ENCODE measurements at regions not wholly inside any gene's neighbourhood (a gene's known extent, or its start where the extent isn't known, plus 50 kb on each side); places are given as distances from the start of the nearest gene placed in this dataset.

GRCh38 chr9:118767571-118767970 is 601.7 kb downstream of the BRINP1 start:
- no peak for DNase-seq (ENCODE audit: low read depth)
- H3K4me3 ChIP-seq (ENCODE audit: low read depth, low read length), result no peak overlapping the region
- TF ChIP-seq, protein P1, sequence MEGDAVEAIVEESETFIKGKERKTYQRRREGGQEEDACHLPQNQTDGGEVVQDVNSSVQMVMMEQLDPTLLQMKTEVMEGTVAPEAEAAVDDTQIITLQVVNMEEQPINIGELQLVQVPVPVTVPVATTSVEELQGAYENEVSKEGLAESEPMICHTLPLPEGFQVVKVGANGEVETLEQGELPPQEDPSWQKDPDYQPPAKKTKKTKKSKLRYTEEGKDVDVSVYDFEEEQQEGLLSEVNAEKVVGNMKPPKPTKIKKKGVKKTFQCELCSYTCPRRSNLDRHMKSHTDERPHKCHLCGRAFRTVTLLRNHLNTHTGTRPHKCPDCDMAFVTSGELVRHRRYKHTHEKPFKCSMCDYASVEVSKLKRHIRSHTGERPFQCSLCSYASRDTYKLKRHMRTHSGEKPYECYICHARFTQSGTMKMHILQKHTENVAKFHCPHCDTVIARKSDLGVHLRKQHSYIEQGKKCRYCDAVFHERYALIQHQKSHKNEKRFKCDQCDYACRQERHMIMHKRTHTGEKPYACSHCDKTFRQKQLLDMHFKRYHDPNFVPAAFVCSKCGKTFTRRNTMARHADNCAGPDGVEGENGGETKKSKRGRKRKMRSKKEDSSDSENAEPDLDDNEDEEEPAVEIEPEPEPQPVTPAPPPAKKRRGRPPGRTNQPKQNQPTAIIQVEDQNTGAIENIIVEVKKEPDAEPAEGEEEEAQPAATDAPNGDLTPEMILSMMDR (IDR thresholded peaks at IDR 0.05; ENCODE audit: low read depth, low read length), result no peak
- TF ChIP-seq MAX (IDR thresholded peaks at IDR 0.05; ENCODE audit: low read depth, low read length) (no peak), MYC (IDR thresholded peaks at IDR 0.05; ENCODE audit: low read depth, low read length) (no peak), POLR2A (IDR thresholded peaks at IDR 0.05; ENCODE audit: extremely low read depth, insufficient read length) (no peak)

- TF ChIP-seq POLR2A (IDR thresholded peaks at IDR 0.05; ENCODE audit: extremely low read depth, insufficient read length) (no peak), MYC (IDR thresholded peaks at IDR 0.05; ENCODE audit: low read depth, low read length) (no peak), MAX (IDR thresholded peaks at IDR 0.05; ENCODE audit: low read depth, low read length) (no peak)
- TF ChIP-seq, protein P1 (IDR thresholded peaks at IDR 0.05; ENCODE audit: low read depth, low read length), result no peak
- no peak overlapping the region for H3K4me3 ChIP-seq (ENCODE audit: low read depth, low read length)
- no peak for DNase-seq (ENCODE audit: low read depth)
Measured at GRCh38 chr9:118782790-118783463, 586.3 kb downstream of the BRINP1 start.

GRCh38 chr9:118784033-118784432 is 585.2 kb downstream of the BRINP1 start:
- no peak for DNase-seq (ENCODE audit: low read depth)

GRCh38 chr9:118785456-118785855 is 583.8 kb downstream of the BRINP1 start:
- TF ChIP-seq MAX (IDR thresholded peaks at IDR 0.05; ENCODE audit: low read depth, low read length) (no peak), POLR2A (IDR thresholded peaks at IDR 0.05; ENCODE audit: extremely low read depth, insufficient read length) (no peak), MYC (IDR thresholded peaks at IDR 0.05; ENCODE audit: low read depth, low read length) (no peak)
- TF ChIP-seq, protein P1 (IDR thresholded peaks at IDR 0.05; ENCODE audit: low read depth, low read length), result no peak
- no peak overlapping the region for H3K4me3 ChIP-seq (ENCODE audit: low read depth, low read length)
- DNase-seq (ENCODE audit: low read depth), result no peak

More at GRCh38 chr9:118784033-118784432, 585.2 kb downstream of the BRINP1 start:
- no peak overlapping the region for H3K4me3 ChIP-seq (ENCODE audit: low read depth, low read length)
- TF ChIP-seq, protein P1 (IDR thresholded peaks at IDR 0.05; ENCODE audit: low read depth, low read length), result no peak
- TF ChIP-seq POLR2A (IDR thresholded peaks at IDR 0.05; ENCODE audit: extremely low read depth, insufficient read length), result no peak
- no peak for TF ChIP-seq MYC (IDR thresholded peaks at IDR 0.05; ENCODE audit: low read depth, low read length)
- no peak for TF ChIP-seq MAX (IDR thresholded peaks at IDR 0.05; ENCODE audit: low read depth, low read length)

DNA sequence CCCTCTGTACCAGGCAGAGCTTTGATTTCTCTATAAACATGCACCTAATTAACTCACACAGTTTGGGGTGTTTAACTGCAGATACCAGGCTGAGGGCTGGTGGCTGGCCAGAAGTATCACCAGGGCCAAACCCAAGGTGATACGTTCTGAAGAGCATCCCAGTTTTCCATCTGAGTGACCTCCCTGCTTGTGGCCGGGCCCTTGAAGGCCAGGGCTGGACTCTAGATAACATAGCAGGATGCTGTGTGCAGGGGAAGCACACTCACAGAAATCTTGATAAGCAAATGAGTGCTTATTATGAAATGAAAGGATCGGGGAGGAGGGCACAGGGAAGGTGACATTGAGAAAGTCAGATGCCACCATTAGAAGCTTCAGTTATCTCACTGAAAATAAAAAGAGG is 582.4 kb downstream of the BRINP1 start:
- H3K4me3 ChIP-seq (ENCODE audit: low read depth, low read length), result no peak overlapping the region
- TF ChIP-seq, protein P1 (IDR thresholded peaks at IDR 0.05; ENCODE audit: low read depth, low read length), result no peak
- TF ChIP-seq MYC (IDR thresholded peaks at IDR 0.05; ENCODE audit: low read depth, low read length), result no peak
- TF ChIP-seq POLR2A (IDR thresholded peaks at IDR 0.05; ENCODE audit: extremely low read depth, insufficient read length), result no peak
- no peak for TF ChIP-seq MAX (IDR thresholded peaks at IDR 0.05; ENCODE audit: low read depth, low read length)
- no peak for DNase-seq (ENCODE audit: low read depth)
